GM04503 (cell line): ENCODE measurements at regions not wholly inside any gene's neighbourhood (a gene's known extent, or its start where the extent isn't known, plus 50 kb on each side); places are given as distances from the start of the nearest gene placed in this dataset.

Source experiments
- DNase-seq: peaks from one replicate; pipeline ENCODE4 v3.0.0-alpha.2; 2012; ENCODE audit warnings: low read depth

DNA sequence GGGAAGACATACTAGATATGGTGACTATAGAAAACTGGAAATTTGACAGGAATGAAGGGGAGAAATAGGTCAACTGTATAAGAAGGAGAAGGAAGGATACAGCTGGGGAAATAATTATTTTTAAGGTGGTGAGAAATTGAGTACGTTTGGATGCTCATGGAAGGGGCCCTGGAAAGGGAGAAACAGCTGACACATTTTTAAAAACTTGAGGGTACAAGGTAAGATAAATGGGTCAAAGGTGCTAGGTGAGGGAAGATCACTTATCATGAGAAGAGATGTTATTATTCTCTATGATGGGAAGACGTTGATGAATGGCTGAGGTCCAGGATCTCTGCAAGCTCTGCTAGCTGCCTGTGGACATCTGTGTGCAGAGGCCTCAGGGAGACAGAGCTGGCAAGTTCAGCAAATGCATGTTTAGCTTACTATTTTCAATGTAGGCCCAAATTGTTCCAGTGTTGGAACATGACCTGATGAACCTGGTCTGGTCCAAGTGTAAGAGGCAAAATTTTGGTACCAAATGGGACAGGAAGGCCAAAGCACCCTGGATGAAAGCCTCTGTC, 181.7 kb downstream of the MTRR start:
- no peak for DNase-seq

- DNase-seq = no peak
Measured at GRCh38 chr5:8053270-8053669, 184.3 kb downstream of the MTRR start.

DNA sequence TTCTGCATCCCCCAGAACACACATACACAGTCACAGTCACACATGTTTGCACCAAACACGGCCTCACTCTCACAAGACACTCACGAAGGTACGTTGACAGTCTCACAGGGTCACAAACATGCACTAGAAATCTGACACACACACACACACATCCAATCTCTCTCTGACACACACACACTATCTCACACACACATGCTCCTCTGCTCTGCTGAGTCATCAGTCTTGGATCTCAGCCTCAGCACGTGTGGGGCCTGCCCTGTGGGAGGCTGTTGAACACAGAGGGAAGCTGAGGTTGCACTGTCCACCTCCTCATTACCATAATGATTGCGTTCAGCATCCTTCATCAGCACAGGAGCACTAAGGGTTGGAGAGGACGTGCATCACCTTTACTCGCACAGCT, 188.8 kb downstream of the MTRR start:
- no peak for DNase-seq

DNA sequence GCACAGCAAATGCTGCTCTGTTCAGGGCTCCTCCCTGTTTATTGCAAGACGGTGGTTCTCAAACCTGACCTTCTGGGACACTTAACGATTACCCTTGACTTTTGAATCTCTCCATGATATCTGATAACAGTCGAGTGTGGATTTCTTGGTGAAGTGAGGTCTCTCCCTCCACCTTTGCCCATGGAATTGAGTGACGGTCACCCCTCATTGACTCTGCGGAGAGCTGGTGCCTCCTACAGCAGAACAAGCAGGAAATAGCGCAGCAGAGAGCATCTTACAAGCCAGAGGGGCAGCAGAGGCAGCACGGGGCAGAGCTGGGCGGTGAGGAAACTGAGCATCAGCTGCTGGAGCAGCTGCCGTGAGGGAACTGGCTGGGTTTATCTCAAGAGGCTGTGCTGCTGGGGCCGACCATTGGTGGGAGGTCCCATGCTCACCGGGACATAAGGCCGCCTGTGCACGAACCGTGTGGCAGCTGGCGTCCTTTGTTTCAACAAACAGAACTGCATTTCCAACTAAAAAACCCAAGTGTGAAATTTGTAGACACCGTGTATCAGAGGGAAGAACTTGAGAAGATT, 189.8 kb downstream of the MTRR start:
- no peak for DNase-seq

DNA sequence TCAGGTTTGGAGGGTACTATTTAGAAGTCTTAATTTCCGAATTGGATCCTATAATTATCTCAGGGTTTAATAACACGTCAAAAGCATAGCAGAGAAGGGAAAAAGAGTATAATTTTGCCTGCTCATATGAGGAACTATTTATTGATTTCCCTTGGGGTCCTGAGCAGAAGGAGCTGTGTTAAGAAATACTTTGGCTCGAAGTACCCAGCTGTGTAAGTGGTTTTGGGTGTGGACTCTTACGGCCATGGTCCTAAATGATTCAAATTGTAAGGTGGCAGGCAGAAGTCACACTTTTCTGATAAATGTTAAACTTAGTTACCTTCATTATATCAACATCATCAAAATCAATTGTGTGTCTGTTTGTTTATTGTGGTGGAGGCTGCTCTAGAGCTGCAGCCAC, 190.4 kb downstream of the MTRR start:
- no peak for DNase-seq

- DNase-seq = no peak
Measured at GRCh38 chr5:8060235-8060952, 191.4 kb downstream of the MTRR start.

DNA sequence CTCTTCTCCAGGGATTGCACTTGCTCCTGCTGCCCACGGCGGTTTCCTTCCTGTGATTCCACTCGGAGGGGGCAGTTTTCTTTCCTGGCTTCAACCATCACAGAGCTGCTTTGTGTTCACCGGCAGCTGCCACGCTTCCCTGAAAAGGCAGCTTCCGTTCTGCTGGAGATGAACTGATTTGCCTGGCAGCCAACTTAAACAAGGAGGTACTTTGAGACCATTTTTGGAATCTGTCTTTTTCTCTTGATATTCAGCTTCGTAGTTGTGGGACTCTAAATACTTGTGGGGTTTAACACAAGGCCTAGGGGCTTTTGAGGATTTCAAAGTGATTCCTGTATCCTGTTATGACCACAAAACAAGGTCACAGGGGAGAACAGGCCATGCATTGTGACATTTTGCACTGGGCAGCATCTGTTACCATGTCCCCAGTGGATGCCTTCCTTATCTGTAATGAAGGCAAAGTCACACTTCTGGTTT, 192.0 kb downstream of the MTRR start:
- no peak for DNase-seq

DNA sequence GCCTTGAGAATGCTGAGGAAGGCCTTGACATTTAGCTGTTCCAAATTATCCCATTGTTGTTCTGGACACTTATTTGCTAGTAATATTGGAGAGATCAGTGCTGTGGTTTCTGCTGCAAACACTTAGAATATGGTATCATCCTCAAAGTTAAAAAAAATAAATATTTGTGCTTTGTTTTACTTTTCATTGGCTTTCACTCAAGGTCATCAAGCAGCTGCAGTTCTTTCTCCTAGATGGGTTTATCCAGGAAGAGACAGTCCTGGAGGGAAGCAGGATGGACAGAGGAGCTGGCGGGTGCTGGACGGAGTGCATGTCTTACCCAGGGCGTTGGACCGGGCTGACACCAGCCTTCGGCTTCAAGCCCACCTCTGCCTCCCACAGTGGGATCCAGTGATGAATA, 193.6 kb downstream of the MTRR start:
- DNase-seq = no peak

DNA sequence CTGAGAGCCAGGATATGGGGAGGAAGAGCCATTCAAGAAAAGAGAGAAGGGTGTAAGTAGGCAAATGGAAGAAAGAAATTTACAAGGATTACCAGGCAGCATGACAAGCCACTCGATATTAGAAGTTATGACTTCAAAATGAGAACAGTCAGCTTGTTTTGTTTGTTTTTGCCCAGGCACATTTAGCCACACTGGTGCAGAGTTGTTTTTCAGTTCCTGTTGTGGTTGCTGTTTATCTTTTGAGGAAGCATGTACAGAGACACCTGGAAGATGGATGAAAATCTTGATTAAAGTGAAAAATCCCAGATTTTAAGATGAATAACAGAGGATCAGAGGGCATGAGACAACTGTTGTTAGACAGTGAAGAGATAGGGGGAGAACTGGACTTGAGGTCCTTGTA, 199.1 kb downstream of the MTRR start:
- no peak for DNase-seq

DNA sequence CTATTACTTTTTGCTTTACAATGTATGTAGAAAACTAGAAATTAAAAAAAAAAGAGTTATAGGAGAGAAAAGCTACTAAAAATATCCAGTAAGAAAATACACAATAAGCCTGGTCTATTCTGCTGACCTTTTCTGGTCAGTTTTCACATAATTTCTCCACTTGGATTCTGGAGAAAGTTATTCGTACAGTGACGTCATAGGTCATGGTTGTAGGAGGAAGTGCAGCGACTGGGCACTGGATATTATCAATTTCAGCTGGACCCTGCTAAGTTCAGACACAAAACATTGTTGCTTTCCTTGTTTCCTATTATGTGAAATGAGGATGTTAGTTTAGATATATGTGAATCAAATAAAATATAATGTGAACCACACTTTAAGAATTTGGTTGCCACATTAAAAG, 201.2 kb downstream of the MTRR start:
- DNase-seq = no peak

DNA sequence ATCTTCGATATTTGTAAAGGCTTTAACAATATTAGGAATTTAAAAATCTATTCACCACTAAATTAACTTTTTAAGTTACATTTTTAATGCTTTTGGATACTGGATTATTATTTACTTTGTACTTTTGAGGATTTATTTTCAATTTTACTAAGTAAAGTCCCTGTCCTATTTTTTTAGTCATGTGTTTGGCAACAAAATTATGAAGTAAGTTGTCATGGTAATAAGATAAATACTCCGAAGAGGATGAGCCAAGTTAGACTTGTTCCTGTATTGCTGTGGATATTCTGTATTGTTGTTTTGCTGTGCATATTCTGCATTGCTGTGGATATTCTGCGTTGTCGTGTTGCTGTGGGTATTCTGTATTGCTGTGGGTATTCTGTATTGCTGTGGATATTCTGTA, 210.1 kb downstream of the MTRR start:
- no peak for DNase-seq

DNA sequence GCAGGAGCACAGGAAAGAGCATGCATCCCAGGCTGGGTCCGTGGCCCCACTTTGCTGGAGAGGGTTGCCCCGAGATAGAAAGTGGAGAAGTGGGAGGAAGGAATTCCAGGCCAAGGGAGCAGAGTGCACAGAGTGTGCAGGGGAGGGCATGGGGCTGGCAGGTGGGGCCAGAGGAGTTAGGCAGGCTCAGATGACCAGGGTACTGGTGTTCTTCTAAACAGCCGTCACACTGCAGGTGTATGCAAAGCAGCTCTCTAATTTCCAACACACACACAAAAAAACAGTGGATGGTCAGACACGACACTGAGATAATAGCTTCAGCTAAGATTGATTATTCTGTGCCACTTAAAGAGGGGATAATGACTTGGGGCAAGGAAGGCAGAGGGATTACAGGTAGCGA, 212.2 kb downstream of the MTRR start:
- no peak for DNase-seq

GRCh38 chr5:8093669-8094068, 224.7 kb downstream of the MTRR start:
- DNase-seq = no peak

DNA sequence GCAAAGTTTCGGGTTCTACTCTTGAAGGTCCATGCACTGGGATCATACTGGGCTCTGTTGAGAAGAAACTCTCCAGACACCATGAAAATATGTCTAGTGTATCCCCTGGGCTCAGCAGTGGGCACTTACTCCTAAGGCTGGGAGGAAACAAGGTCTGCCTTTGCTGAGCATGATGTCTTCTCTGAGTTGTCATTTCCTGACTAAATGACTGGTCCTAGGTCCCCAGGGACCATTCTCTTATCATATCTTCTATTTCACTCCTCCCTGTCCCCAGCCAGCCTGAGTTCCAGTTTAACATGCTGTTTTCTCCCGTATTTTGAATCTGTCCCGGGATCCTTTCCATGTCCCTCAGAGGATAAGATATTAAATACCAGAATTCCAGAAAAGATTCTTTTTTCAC, 225.4 kb downstream of the MTRR start:
- DNase-seq = no peak

DNA sequence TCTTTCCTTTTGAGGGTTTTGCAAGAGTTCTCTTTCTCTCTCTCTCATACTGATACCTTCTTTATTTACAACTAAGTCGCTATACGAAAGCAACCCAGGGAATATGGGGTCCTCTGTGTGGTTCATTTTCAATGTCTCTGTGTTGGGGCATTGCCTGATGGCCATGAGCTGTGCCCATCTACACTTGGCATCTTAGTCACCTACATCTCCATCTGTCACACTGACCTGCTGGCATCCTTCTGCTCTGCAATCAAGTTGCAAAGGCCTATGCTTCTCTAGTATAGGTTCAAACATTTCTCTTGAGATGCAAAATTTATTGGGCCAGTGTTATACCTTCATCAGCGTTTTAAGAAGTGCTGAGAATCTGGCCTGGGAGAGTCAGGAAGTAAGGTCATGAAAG, 228.2 kb downstream of the MTRR start:
- no peak for DNase-seq

- DNase-seq = no peak
Measured at GRCh38 chr5:8098081-8098480, 229.1 kb downstream of the MTRR start.

DNA sequence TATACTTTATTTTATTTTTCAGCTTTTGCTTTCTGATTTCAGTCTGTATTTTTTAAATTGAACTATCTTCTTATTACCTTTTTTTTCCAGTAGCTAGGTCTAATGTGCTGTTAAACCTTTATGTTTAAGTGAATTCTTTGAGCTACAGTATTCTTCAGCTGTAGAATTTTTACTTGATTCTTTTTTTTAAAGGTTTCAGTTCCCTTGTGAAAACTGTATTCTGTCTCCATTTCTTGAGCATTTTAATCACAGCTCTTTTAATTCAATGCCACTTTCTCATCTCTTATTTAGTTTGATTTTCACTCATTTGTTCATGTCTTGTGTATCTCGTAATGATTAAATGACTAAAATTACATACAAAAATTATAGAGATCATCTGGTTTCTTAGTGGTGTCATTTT, 233.8 kb downstream of the MTRR start:
- DNase-seq = no peak

DNA sequence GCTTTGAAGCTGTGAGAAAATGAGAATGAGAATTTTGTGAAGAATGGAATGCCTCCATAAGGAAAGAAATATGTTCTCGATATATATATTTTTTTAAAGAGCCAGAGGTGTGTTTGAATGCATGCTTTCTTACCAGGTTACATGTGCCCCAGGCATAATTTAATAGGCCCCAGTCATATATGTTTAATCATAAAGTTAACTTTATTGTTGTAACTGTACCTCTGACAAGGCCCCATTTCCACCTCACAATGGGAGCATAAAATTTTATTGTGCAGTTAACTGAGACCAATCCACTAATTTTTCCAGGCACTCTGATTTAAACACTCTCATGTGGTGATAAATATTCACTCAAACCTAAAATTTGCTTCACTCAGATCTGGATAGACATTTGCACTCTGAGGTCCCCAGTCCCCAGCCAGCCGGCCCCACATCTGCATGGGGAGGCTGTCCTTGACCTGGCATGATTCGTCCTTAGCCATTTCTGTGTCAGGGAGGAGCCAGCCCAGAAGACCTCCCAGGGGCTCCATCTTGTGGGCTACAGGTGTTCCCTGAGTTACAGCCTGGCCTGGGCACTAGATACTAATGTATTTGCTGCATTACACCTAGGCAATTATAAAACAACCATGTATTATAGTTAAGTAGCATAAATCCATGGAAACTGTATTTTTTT, 245.8 kb downstream of the MTRR start:
- DNase-seq = no peak

DNA sequence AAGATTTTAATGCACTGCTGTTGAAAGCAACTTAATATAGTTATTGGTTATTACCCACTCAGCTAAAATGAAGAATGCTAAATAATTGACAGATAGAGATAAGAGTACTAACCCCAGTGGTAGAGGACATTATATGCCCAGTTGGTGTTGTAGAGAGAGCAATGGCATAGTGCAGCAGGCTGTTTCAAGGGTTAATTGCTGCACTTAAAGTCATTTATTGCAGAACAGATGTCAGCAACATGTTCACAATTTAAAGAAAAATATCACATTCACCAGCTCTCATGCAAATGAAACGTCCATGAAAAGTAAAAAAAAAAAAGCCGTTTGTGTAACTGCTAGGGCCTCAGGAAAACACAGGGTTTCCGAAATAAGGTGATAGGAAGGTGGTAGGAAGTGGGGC, 254.6 kb downstream of the MTRR start:
- no peak for DNase-seq

DNA sequence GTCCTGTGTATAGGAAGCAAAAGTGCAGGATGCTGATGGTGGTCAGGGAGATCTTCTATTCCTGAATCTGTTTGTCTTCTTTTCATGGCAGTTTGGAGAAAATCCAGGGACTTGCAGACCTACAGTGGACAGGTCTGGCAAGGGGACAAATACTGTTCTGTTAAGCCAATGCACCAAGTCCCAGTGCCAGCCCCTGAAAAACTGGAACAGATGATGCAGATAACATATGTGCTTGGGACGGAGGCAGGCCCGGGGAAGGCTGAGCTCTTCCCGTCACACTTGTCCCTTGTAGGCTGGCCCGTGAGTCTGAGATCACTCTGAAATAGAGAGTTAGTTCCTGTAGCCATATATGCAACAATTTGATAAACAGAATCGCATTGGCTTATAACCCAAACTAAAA, 265.7 kb downstream of the MTRR start:
- no peak for DNase-seq

DNA sequence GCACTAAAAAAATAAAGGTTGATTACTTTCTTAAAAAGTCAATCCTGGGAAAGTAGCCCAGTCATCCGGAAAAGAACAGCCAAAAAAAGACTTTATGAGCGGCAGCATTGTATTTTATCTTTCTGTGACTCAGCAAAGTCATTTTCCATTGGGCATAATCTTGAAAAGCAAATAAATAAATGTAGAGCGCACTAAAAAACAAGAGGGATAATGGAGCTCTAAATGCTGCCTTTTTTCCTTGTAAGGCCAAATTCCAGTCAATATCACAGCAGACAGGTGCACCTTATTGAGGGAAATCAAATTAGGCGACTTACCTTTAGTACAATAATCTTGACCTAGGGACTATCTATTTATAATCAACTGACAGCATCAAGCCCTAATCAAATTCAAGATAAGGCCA, 266.8 kb downstream of the MTRR start:
- no peak for DNase-seq

DNA sequence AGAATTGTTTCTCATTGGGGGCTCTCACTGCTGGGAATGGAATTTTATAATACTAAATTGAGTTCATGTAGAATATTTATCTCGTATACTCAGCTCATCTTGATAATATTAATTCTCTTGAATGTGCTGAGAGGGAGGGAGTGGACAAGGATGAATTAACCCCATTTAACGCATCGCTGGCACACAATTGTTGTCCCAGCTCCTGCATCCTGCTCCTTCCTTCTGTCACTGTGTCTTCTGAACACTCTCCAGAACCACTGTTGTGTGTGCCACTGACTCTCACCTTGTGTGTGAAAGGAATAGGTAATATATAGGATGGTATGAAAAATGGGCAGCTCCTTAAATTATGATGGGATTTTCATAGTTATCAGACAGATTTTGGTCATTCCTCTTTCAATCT, 267.3 kb downstream of the MTRR start:
- no peak for DNase-seq

DNA sequence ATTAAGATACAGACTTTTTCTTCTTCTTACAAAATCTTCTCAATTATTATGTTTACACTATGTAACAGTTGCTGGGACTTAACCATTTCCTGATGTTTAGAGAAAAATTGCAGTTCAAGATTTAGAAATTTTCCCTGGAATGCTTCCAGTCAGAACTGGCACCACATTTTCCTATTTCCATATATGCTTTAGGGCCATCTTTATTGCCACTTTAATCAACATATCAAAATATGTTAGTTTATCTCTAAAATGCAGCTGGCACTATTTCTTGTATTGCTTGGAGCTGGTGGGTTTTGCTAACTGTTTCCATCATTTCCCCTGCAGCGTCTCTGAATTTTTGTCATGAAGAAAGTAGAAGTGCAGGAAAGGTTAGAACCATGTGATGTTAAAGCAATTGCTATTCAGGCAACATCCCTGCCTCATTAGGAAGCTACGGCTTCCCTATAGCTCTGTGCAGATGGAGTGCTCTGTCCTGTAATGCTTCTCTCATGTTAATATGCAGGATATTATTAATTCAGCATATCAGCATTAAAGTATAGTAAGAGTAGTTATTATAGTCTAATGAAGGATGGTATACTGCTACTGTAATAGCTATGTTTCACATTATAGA, 269.1 kb downstream of the MTRR start:
- DNase-seq = no peak
